ENCODE measurements at regions not wholly inside any gene's neighbourhood (a gene's known extent, or its start where the extent isn't known, plus 50 kb on each side); places are given as distances from the start of the nearest gene placed in this dataset.

GRCh38 chr5:118565335-118565971 lies 422.9 kb downstream of the DTWD2 start:
- H3K79me2 ChIP-seq (ENCODE audit: control insufficient read depth, low read length) = no peaks in the 10 kb centered on the region
- H3K4me1 ChIP-seq (ENCODE audit: control insufficient read depth, low read length) = no peaks in the 10 kb centered on the region
- no peaks in the 10 kb centered on the region for H3F3A ChIP-seq (ENCODE audit: control insufficient read depth, insufficient read depth)
- H3K9me3 ChIP-seq (ENCODE audit: control insufficient read depth, insufficient read depth, low read length) = no peaks in the 10 kb centered on the region
- H3K4me2 ChIP-seq (ENCODE audit: low read length) = no peak overlapping the region
- H3K9me2 ChIP-seq (replicated peaks; ENCODE audit: control insufficient read depth, low read length) = no peaks in the 10 kb centered on the region
- no peak overlapping the region for H3K4me3 ChIP-seq (ENCODE audit: low read length)
- no peaks in the 10 kb centered on the region for H3K27me3 ChIP-seq (ENCODE audit: control insufficient read depth, low read length)
- H4K20me1 ChIP-seq (ENCODE audit: control insufficient read depth, insufficient read depth, low read depth, low read length) = no peaks in the 10 kb centered on the region
- no peak overlapping the region for H3K27ac ChIP-seq (ENCODE audit: low read depth, low read length)
- no peaks in the 10 kb centered on the region for H3K36me3 ChIP-seq (ENCODE audit: control insufficient read depth, low read length)
- TF ChIP-seq CTCF (IDR thresholded peaks at IDR 0.05; ENCODE audit: low read depth, low read length, poor library complexity, severe bottlenecking) (no peak), EZH2phosphoT487 (IDR thresholded peaks at IDR 0.05; ENCODE audit: borderline replicate concordance, low read length) (no peak)

DNA sequence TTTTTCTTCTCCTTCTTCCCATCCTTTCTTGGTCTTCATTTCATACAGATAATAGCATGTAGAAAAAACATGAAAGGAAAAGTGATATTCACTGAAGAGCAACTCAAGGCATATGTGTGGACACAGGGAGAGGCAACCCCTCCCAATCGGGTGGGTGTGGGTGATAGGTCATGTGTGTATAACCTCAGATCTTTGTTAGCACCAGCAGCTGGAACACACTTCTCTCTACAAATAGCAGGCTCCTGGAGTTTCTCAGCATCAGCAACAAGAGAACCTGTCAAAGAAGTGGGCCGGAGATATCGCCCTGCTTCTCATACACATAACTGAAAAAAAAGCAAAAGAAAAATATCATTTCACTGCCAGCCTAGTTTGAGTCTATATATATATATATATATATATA lies 426.4 kb downstream of the DTWD2 start:
- Histone ChIP-seq H3K4me2 (ENCODE audit: low read length) (no peak overlapping the region), H3K79me2 (ENCODE audit: control insufficient read depth, low read length) (no peaks in the 10 kb centered on the region), H3K27me3 (ENCODE audit: control insufficient read depth, low read length) (no peaks in the 10 kb centered on the region), H3K27ac (ENCODE audit: low read depth, low read length) (no peak overlapping the region), H3K4me3 (ENCODE audit: low read length) (no peak overlapping the region), H3K36me3 (ENCODE audit: control insufficient read depth, low read length) (no peaks in the 10 kb centered on the region), H3K9me3 (ENCODE audit: control insufficient read depth, insufficient read depth, low read length) (no peaks in the 10 kb centered on the region), H3K9me2 (replicated peaks; ENCODE audit: control insufficient read depth, low read length) (no peaks in the 10 kb centered on the region), H3K4me1 (ENCODE audit: control insufficient read depth, low read length) (no peaks in the 10 kb centered on the region), H4K20me1 (ENCODE audit: control insufficient read depth, insufficient read depth, low read depth, low read length) (no peaks in the 10 kb centered on the region), H3F3A (ENCODE audit: control insufficient read depth, insufficient read depth) (no peaks in the 10 kb centered on the region)
- TF ChIP-seq CTCF (IDR thresholded peaks at IDR 0.05; ENCODE audit: low read depth, low read length, poor library complexity, severe bottlenecking) (no peak), EZH2phosphoT487 (IDR thresholded peaks at IDR 0.05; ENCODE audit: borderline replicate concordance, low read length) (no peak)

DNA sequence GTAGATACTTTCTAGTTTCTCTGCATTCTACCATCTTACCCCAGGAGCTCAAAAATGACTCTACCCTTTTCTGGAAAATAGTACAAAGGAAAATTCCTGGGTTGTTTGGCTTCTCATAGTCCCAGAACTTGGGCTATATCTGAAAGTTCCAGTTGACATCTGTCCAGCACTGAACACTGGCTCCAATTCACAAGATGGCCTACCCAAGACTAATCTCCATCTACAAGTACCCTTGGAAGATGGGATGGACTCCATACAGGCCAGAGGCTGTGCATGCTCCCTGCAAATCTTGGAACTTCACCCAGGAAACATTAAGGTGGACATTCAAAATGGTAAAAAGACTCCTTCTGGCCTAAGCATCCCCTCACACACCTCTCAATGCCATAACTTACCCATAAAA lies 427.1 kb downstream of the DTWD2 start:
- Histone ChIP-seq H3K4me2 (ENCODE audit: low read length) (no peak overlapping the region), H4K20me1 (ENCODE audit: control insufficient read depth, insufficient read depth, low read depth, low read length) (no peaks in the 10 kb centered on the region), H3K9me3 (ENCODE audit: control insufficient read depth, insufficient read depth, low read length) (no peaks in the 10 kb centered on the region), H3K79me2 (ENCODE audit: control insufficient read depth, low read length) (no peaks in the 10 kb centered on the region), H3K4me1 (ENCODE audit: control insufficient read depth, low read length) (no peaks in the 10 kb centered on the region), H3K4me3 (ENCODE audit: low read length) (no peak overlapping the region), H3F3A (ENCODE audit: control insufficient read depth, insufficient read depth) (no peaks in the 10 kb centered on the region), H3K27me3 (ENCODE audit: control insufficient read depth, low read length) (no peaks in the 10 kb centered on the region), H3K36me3 (ENCODE audit: control insufficient read depth, low read length) (no peaks in the 10 kb centered on the region), H3K27ac (ENCODE audit: low read depth, low read length) (no peak overlapping the region), H3K9me2 (replicated peaks; ENCODE audit: control insufficient read depth, low read length) (no peaks in the 10 kb centered on the region)
- TF ChIP-seq EZH2phosphoT487 (IDR thresholded peaks at IDR 0.05; ENCODE audit: borderline replicate concordance, low read length) (no peak), CTCF (IDR thresholded peaks at IDR 0.05; ENCODE audit: low read depth, low read length, poor library complexity, severe bottlenecking) (no peak)
